Adrenal gland (tissue), 9 donors: ENCODE measurements at regions not wholly inside any gene's neighbourhood (a gene's known extent, or its start where the extent isn't known, plus 50 kb on each side); places are given as distances from the start of the nearest gene placed in this dataset.
"Not testable (repeated sequence)": the region's sequence is repeated elsewhere in the genome, so short reads cannot be mapped to it uniquely, and the experiment has no call there.

Source experiments
- DNase-seq, 7 donors: peaks; one replicate each; pipeline ENCODE4 v3.0.0-alpha.2; 2019 to 2020
- H3K27ac ChIP-seq, 5 donors: fragments of 200-600 bp; sonication (generic) in 4 of 5; 1 replicate in 3 of 5; 2 replicates in 2 of 5; pipeline versions ENCODE4 v1.5.1 to v1.8.0; 2016 to 2020; ENCODE audit warnings: mild to moderate bottlenecking in 1 of 5
- H3K27me3 ChIP-seq: fragments of 200-600 bp; 2 replicates; pipeline ENCODE4 v1.8.0; 2021
- H3K36me3 ChIP-seq, 2 donors: fragments of 200-600 bp; replicated peaks in 1 of 2; 1 replicate in 1 of 2; 2 replicates in 1 of 2; pipeline versions ENCODE4 v1.5.1 to v1.8.0; 2018 to 2022
- H3K4me1 ChIP-seq, 2 donors: fragments of 200-600 bp; replicated peaks in 1 of 2; 1 replicate in 1 of 2; 2 replicates in 1 of 2; pipeline versions ENCODE4 v1.5.1 to v1.8.0; 2018 to 2021
- H3K4me3 ChIP-seq, 4 donors: fragments of 200-600 bp; sonication (generic) in 3 of 4; one replicate each; pipeline ENCODE4 v1.5.1; 2016 to 2018
- H3K9me3 ChIP-seq, 3 donors: fragments of 200-600 bp; sonication (generic) in 1 of 3; replicated peaks in 1 of 3; 1 replicate in 2 of 3; 2 replicates in 1 of 3; pipeline versions ENCODE4 v1.5.1 to v1.8.0; 2016 to 2021
- CTCF ChIP-seq, 6 experiments: fragments of 450-650 bp in 4 of 6; fragments of 200-600 bp in 2 of 6; sonication (generic) in 1 of 6; IDR thresholded peaks; 1 replicate in 5 of 6; 2 replicates in 1 of 6; pipeline versions ENCODE4 v1.5.1 to v1.8.0; 2016 to 2021; ENCODE audit warnings: antibody characterized with exemption in 6 of 6, mild to moderate bottlenecking in 2 of 6, moderate library complexity in 1 of 6
- POLR2A ChIP-seq, 2 donors: fragments of 450-650 bp; IDR thresholded peaks; one replicate each; pipeline ENCODE4 v1.6.1; 2017; ENCODE audit warnings: antibody characterized with exemption in 2 of 2, mild to moderate bottlenecking in 2 of 2, moderate library complexity in 1 of 2
- WGBS, 4 donors: extraction: QIAGEN DNeasy Blood & Tissue Kit in 2 of 4; methylation state at CpG; one replicate each; pipeline versions ENCODE4 v1.1.5 to v1.1.7; 2013 to 2017; 5-methylcytosine and 5-hydroxymethylcytosine counted together
- intact Hi-C, 2 donors: fragments of 100-400 bp; cut with DNase I; formaldehyde crosslinking; loops; one replicate each; pipeline versions ENCODE4 v1.14.1 to v1.15.0; 2022 to 2023
- donor health status: healthy with polysubstance abuse.
- donor health status: Bipolar disorder and iron deficiency.
- donor health status: DM: yes; HTN: yes; CAD: no.
- donor health status: DM: no; HTN: no; CAD: no.
- donor health status: DM: no; HTN: no; CAD: no.

GRCh38 chr17:71511266-71511995 lies 609.4 kb upstream of the SOX9 start:
- Histone ChIP-seq H3K36me3 (no peaks in the 10 kb centered on the region), H3K9me3 (no peaks in the 10 kb centered on the region), H3K27me3 (peaks cover 10% of the 10 kb centered on the region), H3K27ac (no peak overlapping the region), H3K4me3 (no peak overlapping the region), H3K4me1 (no peaks in the 10 kb centered on the region)
- intact Hi-C loops: no loop called here
- WGBS, 4 donors: 72 to 77% (median 73%) methylated on average over 3 of the region's 3 CpGs
- no peak for DNase-seq
- TF ChIP-seq CTCF (IDR thresholded peaks at IDR 0.05): no peak
- no peak for TF ChIP-seq POLR2A (IDR thresholded peaks at IDR 0.05)

GRCh38 chr17:71513725-71514124 lies 607.1 kb upstream of the SOX9 start:
- DNase-seq, H3K4me1 ChIP-seq, H3K36me3 ChIP-seq, H3K27ac ChIP-seq, H3K9me3 ChIP-seq, H3K4me3 ChIP-seq, intact Hi-C loops: not testable (repeated sequence)
- H3K27me3 ChIP-seq: peaks cover 10% of the 10 kb centered on the region
- WGBS, 4 donors: 84 to 96% (median 95%) methylated on average over 2 of the region's 2 CpGs

DNA sequence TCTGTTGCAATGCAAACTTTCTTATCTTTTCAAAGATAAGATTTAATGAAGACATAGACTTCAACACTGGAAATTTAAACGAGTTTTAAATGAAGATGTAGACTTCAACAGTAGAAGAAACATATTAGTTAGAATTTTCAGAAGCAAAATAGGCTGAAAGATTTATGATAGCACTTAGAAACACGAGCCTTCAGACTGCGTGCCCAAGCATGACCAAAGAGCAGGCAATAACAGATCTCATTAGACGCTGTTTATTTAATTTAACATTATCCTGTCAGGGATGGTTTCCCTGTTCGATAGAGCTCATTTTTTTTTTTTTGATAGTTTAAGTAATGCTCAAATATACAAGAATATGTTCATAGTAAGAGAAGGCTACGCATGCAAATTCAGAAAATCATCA lies 604.7 kb upstream of the SOX9 start:
- Histone ChIP-seq H3K27me3 (peaks cover 10% of the 10 kb centered on the region), H3K36me3 (no peaks in the 10 kb centered on the region), H3K27ac (no peak overlapping the region), H3K9me3 (no peaks in the 10 kb centered on the region), H3K4me1 (no peaks in the 10 kb centered on the region), H3K4me3 (no peak overlapping the region)
- no peak for TF ChIP-seq POLR2A (IDR thresholded peaks at IDR 0.05)
- TF ChIP-seq CTCF (IDR thresholded peaks at IDR 0.05): no peak
- no peak for DNase-seq
- WGBS, 4 donors: 36 to 41% (median 37%) methylated on average over 6 of the region's 6 CpGs
- intact Hi-C loops: no loop called here

DNA sequence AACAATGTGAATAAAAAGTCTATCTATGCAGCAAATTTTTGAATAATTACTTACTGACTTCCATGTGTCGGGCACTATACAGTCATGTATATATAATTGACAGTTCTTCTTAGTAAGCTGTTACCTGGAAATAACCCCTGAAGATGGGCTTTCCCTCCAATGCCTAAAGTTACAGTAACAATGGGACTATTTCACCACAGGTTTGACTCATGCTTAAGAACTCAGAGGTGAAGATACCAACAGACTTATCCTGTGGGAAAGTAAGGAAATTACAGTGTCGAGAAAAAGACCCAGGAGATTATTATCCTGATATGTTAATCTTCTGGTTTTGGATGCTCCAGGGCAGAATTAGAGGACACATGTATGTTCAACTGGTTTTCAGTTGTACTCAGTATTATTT lies 601.5 kb upstream of the SOX9 start:
- no peak for DNase-seq
- Histone ChIP-seq H3K4me3 (no peak overlapping the region), H3K36me3 (no peaks in the 10 kb centered on the region), H3K27me3 (peaks cover 7% of the 10 kb centered on the region), H3K27ac (no peak overlapping the region), H3K9me3 (no peaks in the 10 kb centered on the region), H3K4me1 (no peaks in the 10 kb centered on the region)
- TF ChIP-seq POLR2A (IDR thresholded peaks at IDR 0.05): no peak
- intact Hi-C loops: no loop called here
- WGBS, 4 donors: 45 to 81% (median 76%) methylated on average over 2 of the region's 2 CpGs

GRCh38 chr17:71521724-71522123 lies 599.1 kb upstream of the SOX9 start:
- Histone ChIP-seq H3K4me3 (no peak overlapping the region), H3K36me3 (no peaks in the 10 kb centered on the region), H3K4me1 (no peaks in the 10 kb centered on the region), H3K27me3 (no peaks in the 10 kb centered on the region), H3K9me3 (no peaks in the 10 kb centered on the region), H3K27ac (no peak overlapping the region)
- TF ChIP-seq CTCF (IDR thresholded peaks at IDR 0.05) (no peak), POLR2A (IDR thresholded peaks at IDR 0.05) (no peak)
- DNase-seq: no peak
- WGBS, 4 donors: 50 to 66% (median 65%) methylated on average over 2 of the region's 2 CpGs
- intact Hi-C loops: no loop called here
